Epidermal melanocyte (primary cell): ENCODE measurements at regions not wholly inside any gene's neighbourhood (a gene's known extent, or its start where the extent isn't known, plus 50 kb on each side); places are given as distances from the start of the nearest gene placed in this dataset.
"Not testable (repeated sequence)": the region's sequence is repeated elsewhere in the genome, so short reads cannot be mapped to it uniquely, and the experiment has no call there.

Source experiments
- DNase-seq: peaks from one replicate; pipeline ENCODE4 v3.0.0; 2011; ENCODE audit warnings: low spot score; ENCODE audit not compliant: insufficient read length

DNA sequence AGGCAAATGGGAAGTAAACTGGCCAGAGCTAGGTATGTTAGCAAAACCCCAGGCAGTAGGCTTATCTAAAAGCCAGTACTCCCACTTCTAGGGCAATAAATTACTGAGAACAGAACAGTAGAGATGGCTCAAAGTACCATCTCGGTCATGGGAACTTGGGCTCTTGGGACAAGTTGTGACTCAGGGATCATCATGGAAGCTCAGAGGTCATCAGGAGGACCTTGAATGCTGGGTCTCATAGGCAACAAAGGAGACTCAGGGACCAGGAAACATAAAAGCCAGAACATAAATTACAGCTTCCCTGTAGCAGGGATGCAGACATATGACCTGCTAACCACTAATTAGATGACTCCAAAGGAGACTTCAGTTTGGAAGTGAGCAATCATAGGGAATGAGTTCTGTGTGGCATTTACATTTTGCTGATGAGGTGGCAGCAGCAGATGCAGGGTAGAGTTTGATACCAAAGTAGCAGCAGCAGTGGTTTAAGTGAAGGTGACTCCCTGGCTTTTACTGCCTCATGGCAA lies 97.6 kb upstream of the SCAF11 start:
- DNase-seq = no peak

GRCh38 chr12:46084666-46085631 lies 94.6 kb upstream of the SCAF11 start:
- DNase-seq = no peak

DNA sequence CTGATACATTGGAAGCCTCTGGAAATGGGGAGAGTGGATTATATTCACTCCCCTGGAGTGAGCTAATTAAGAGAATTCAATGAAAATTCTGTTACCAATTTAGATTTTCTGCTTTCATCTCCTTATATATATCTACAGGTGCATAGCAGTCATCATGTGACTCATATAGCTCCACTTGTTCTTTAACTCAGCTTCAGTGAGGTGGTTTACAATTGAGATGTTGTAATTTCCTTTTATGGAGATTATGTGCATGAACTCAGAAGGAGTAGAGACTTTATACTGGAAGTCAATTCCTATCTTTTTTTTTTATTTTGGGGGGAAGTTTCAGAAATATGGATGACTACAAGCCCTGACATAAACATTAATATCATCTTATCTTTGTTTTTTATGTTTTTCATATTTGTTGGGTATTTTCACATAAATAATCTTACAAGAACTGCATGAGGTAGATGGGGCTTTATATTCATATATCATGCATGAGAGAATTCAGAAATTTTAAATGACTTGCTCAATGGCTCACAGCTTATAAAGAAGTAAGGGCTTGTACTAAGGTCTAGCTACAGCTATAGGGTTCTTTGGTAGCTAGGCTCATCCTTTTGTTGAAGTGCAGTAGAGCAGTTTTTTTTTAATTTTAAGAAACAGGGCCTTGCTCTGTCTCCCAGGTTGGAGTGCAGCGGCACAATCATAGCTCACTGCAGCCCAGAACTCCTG lies 92.3 kb upstream of the SCAF11 start:
- no peak for DNase-seq

- DNase-seq = no peak
Measured at GRCh38 chr12:46073321-46073720, 82.9 kb upstream of the SCAF11 start.

- no peak for DNase-seq
Measured at GRCh38 chr12:46071769-46072624, 81.6 kb upstream of the SCAF11 start.

- no peak for DNase-seq
Measured at GRCh38 chr12:46071335-46071734, 81.0 kb upstream of the SCAF11 start.

DNA sequence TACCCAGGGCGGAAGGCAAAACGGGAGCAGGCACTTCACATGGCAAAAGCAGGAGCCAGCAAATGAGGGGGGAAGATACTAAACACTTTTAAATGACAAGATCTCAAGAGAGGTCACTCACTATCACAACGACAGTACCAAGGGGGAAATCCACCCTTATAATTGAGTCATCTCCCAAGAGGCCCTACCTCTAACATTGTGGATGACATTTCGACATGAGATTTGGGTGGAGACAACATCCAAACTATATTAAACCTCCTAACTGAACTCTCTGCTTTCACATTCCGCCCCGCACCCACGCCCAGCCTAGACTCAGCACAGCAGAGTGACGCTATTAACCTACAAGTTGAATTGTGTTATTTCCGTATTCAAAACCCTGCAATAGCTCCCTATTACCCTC lies 76.7 kb upstream of the SCAF11 start:
- no peak for DNase-seq

GRCh38 chr12:46065412-46066166 lies 75.2 kb upstream of the SCAF11 start:
- DNase-seq = no peak

DNA sequence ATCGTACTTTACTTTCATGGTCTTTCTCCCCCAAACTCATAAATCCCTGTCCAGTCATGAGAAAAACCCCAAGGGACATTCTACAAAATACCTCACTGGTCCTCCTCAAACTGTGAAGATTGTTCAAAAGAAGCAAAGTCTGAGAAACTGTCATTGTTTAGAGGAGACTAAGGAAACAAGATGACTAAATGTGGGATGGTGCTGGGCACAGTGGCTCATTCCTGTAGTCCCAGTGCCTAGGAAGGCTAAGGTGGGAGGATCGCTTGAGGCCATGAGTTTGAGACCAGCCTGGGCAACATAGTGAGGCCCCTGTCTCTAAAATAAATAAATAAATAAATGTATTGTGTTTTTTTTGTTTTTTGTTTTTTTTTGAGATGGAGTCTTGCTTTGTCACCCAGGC lies 74.2 kb upstream of the SCAF11 start:
- no peak for DNase-seq

- DNase-seq = not testable (repeated sequence)
Measured at GRCh38 chr12:46058697-46059096, 68.3 kb upstream of the SCAF11 start.

DNA sequence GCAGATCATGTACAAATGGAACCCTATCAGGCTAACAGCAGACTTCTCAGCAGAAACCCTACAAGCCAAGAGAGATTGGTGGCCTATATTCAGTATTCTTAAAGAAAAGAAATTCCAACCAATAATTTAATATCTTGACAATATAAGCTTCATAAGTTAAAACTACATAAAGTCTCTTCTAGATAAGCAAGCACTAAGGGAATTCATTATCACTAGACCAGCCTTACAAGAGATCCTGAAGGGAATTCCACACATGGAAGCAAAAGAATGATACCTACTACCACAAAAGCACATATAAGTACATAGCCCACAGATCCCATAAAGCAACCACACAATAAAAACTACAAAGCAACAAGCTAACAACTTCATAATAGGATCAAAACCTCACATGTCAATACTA lies 60.4 kb upstream of the SCAF11 start:
- DNase-seq = no peak

DNA sequence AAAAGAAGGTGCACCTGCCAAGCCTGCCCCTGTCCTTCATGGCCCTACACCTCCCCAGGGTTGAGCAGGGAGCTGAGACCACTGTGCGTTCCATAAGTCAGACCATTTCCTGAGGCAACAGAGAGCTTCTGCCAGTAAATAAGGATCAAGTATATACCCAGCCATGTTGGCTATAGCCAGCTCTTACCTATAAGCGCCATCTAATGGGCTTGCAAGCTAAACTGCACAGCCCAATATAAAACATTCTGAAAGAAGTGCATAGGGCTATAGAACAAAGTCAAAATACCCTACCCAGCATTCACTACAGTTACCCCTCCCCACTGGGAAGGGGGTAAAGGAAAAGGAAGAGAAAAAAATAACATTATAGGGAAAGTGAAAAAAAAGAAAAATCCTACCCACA lies 59.3 kb upstream of the SCAF11 start:
- no peak for DNase-seq

DNA sequence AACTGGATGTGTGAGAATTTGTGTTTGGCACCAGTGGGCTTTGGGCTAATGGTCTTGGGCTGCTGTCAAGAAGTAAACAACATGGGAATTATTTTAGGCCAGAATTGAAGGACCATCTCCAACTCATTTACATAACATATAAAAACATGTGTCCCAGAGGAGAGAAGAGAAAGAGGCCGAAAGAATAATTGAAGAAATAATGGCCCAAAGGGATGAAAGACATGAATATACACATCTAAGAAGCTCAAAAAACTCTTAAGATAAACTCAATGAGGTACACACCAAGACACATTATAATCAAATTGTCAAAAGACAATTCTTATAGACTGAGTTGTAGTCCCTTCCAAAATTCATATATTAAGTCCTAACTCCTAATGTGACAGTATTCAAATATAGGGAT lies 56.1 kb upstream of the SCAF11 start:
- DNase-seq = no peak

DNA sequence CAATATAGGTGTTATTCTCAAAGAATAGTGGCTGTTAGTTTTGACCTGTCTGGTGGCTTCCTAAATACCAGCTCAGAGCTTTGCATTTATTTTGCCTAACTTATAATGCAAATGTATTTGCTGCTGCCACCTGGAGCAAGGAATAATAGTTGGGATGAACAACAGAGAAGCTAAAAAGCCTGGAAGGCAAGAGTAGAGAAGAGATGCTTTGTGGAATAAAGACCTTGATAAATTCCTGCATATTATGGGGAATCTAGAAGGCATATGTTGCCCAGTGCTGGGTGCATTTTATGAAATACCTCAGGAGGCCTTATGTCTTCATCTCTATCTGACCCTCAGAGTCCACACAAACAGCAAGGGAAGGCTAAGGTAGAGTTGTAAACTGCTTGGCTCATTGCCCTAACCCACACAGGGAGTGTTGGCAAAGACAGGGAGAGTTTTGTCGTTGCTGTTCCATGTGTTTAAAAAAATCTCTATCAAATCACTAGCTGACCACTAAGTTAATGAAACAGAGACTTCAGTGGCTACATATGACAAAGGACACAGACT lies 53.7 kb upstream of the SCAF11 start:
- no peak for DNase-seq
